HEK293T (cell line): ENCODE measurements at regions not wholly inside any gene's neighbourhood (a gene's known extent, or its start where the extent isn't known, plus 50 kb on each side); places are given as distances from the start of the nearest gene placed in this dataset.

ENCODE experiments used
- CTCF ChIA-PET: fragments of 350-600 bp; formaldehyde crosslinking; extraction: SDS; loops from one replicate; lab custom pipeline; 2021; ENCODE audit warnings: antibody characterized with exemption, inconsistent platforms; lab: Yijun Ruan, JAX
- POLR2A ChIA-PET: fragments of 350-600 bp; formaldehyde crosslinking; extraction: SDS; loops from one replicate; lab custom pipeline; 2020; ENCODE audit warnings: antibody characterized with exemption, inconsistent platforms; lab: Yijun Ruan, JAX
- DNase-seq: peaks from one replicate; pipeline ENCODE4 v3.0.0; 2012; ENCODE audit warnings: mixed read lengths; ENCODE audit errors: extremely low spot score
- ARNT ChIP-seq: fragments of 450-650 bp; IDR thresholded peaks from 2 replicates; pipeline ENCODE4 v1.6.1; 2017; ENCODE audit warnings: mild to moderate bottlenecking
- BHLHE40 ChIP-seq: fragments of 450-650 bp; IDR thresholded peaks from 2 replicates; pipeline ENCODE4 v1.6.1; 2016; ENCODE audit warnings: mild to moderate bottlenecking, moderate library complexity, borderline replicate concordance
- CTBP1 ChIP-seq: fragments of 450-650 bp; IDR thresholded peaks from 2 replicates; pipeline ENCODE4 v1.6.1; 2016; ENCODE audit warnings: borderline replicate concordance
- ELF4 ChIP-seq: fragments of 450-650 bp; IDR thresholded peaks from 2 replicates; pipeline ENCODE4 v1.6.1; 2017; ENCODE audit warnings: antibody characterized with exemption
- FOXA1 ChIP-seq: fragments of 450-650 bp; IDR thresholded peaks from 2 replicates; pipeline ENCODE4 v1.6.1; 2016; ENCODE audit warnings: mild to moderate bottlenecking
- FOXK2 ChIP-seq: fragments of 450-650 bp; IDR thresholded peaks from 2 replicates; pipeline ENCODE4 v1.6.1; 2016; ENCODE audit warnings: mild to moderate bottlenecking
- FOXM1 ChIP-seq: fragments of 450-650 bp; IDR thresholded peaks from 2 replicates; pipeline ENCODE4 v1.6.1; 2017; ENCODE audit warnings: mild to moderate bottlenecking, borderline replicate concordance
- HDGF ChIP-seq: fragments of 450-650 bp; IDR thresholded peaks from 2 replicates; pipeline ENCODE4 v1.6.1; 2017; ENCODE audit warnings: antibody characterized with exemption, borderline replicate concordance
- L3MBTL2 ChIP-seq: fragments of 450-650 bp; conservative IDR thresholded peaks from 2 replicates; pipeline ENCODE4 v1.6.1; 2016; ENCODE audit warnings: mild to moderate bottlenecking
- LEF1 ChIP-seq: fragments of 450-650 bp; IDR thresholded peaks from 2 replicates; pipeline ENCODE4 v1.6.1; 2017; ENCODE audit warnings: mild to moderate bottlenecking, borderline replicate concordance
- NFRKB ChIP-seq: fragments of 450-650 bp; IDR thresholded peaks from 2 replicates; pipeline ENCODE4 v1.6.1; 2016; ENCODE audit warnings: mild to moderate bottlenecking, moderate library complexity
- SP1 ChIP-seq: fragments of 450-650 bp; IDR thresholded peaks from 2 replicates; pipeline ENCODE4 v1.6.1; 2017
- SUZ12 ChIP-seq: fragments of 450-650 bp; IDR thresholded peaks from 2 replicates; pipeline ENCODE4 v1.6.1; 2016; ENCODE audit warnings: mild to moderate bottlenecking
- TARDBP ChIP-seq: fragments of 450-650 bp; IDR thresholded peaks from 2 replicates; pipeline ENCODE4 v1.6.1; 2016
- ZNF384 ChIP-seq: fragments of 450-650 bp; IDR thresholded peaks from 2 replicates; pipeline ENCODE4 v1.6.1; 2016
- TF ChIP-seq, protein P1 (sequence below): fragments of 450-650 bp; IDR thresholded peaks from 2 replicates; pipeline ENCODE4 v1.6.1; 2016

- DNase-seq: no peak
- CTCF ChIA-PET: no interaction called here
- TF ChIP-seq FOXM1: no peak
- TF ChIP-seq ELF4: no peak
- TF ChIP-seq SUZ12: no peak
- no peak for TF ChIP-seq HDGF
- TF ChIP-seq NFRKB: no peak
- no peak for TF ChIP-seq FOXK2
- TF ChIP-seq L3MBTL2: no peak
- TF ChIP-seq ZNF384: no peak
- TF ChIP-seq FOXA1: no peak
- no peak for TF ChIP-seq LEF1
- no peak for TF ChIP-seq TARDBP
- POLR2A ChIA-PET: no interaction called here
These were observed 709.1 kb downstream of the CDH11 start for GRCh38 chr16:64412578-64413280.

DNA sequence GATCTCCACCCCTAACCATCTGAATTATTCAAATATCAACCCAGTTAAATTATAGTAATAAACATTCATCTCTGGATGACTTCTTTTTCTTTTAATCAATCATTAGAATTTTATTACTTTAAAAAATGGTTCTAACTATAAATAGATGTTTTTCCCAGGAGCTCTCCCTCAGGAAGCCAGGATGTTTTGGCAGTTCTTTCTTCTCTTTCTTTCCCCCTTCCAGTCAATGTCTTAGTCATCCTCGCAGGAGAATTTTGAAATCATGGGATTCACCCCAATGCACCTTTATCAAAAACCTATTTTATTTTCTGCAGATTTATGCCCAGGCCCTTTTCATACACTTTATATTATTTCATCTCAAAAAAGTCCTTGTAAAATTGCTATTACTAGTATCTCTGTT is 711.6 kb downstream of the CDH11 start:
- DNase-seq: no peak
- POLR2A ChIA-PET: no interaction called here
- TF ChIP-seq FOXM1: no peak
- no peak for TF ChIP-seq SP1
- no peak for TF ChIP-seq CTBP1
- TF ChIP-seq FOXA1: no peak
- TF ChIP-seq, protein P1, sequence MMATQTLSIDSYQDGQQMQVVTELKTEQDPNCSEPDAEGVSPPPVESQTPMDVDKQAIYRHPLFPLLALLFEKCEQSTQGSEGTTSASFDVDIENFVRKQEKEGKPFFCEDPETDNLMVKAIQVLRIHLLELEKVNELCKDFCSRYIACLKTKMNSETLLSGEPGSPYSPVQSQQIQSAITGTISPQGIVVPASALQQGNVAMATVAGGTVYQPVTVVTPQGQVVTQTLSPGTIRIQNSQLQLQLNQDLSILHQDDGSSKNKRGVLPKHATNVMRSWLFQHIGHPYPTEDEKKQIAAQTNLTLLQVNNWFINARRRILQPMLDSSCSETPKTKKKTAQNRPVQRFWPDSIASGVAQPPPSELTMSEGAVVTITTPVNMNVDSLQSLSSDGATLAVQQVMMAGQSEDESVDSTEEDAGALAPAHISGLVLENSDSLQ: no peak
- no peak for TF ChIP-seq NFRKB
- TF ChIP-seq HDGF: no peak
- no peak for TF ChIP-seq L3MBTL2
- TF ChIP-seq TARDBP: no peak
- TF ChIP-seq ZNF384: no peak
- no peak for TF ChIP-seq LEF1
- TF ChIP-seq SUZ12: no peak
- no peak for TF ChIP-seq ARNT
- no peak for TF ChIP-seq BHLHE40
- TF ChIP-seq ELF4: no peak
- no peak for TF ChIP-seq FOXK2
- CTCF ChIA-PET: no interaction called here

GRCh38 chr16:64409783-64410210 is 712.1 kb downstream of the CDH11 start:
- ChIA-PET CTCF (no interaction called here), POLR2A (no interaction called here)
- no peak for DNase-seq
- no peak for TF ChIP-seq FOXK2

GRCh38 chr16:64408699-64409098 is 713.2 kb downstream of the CDH11 start:
- no peak for DNase-seq
- POLR2A ChIA-PET: no interaction called here
- TF ChIP-seq SUZ12 (no peak), BHLHE40 (no peak), FOXK2 (no peak)
- CTCF ChIA-PET: no interaction called here

- POLR2A ChIA-PET: no interaction called here
- TF ChIP-seq HDGF: no peak
- TF ChIP-seq FOXK2: no peak
- no peak for TF ChIP-seq L3MBTL2
- no peak for TF ChIP-seq ARNT
- no peak for TF ChIP-seq FOXA1
- TF ChIP-seq TARDBP: no peak
- TF ChIP-seq SUZ12: no peak
- no peak for TF ChIP-seq FOXM1
- TF ChIP-seq, protein P1: no peak
- TF ChIP-seq BHLHE40: no peak
- no peak for TF ChIP-seq ZNF384
- TF ChIP-seq SP1: no peak
- DNase-seq: no peak
- CTCF ChIA-PET: no interaction called here
These were observed 715.1 kb downstream of the CDH11 start for GRCh38 chr16:64406770-64407181.

DNA sequence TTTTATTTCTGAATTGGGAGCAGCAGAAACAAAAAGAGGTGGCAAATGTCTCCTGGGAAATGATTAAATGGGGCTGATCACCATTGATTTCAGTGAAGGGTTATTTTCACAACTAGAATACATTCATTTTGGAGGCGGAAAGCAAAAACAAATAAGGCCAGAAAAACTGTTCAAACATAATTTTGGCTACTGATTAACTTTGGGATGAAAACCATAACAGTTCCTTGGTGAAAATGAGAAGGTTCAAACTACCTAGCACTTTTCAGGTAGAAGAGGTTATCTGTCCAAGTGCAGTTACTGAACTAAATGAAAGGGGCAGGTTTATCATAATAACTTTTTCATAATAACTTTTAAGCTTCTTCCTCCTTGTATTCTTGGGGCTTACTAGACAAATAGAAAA is 718.5 kb downstream of the CDH11 start:
- TF ChIP-seq HDGF: no peak
- no peak for TF ChIP-seq SP1
- TF ChIP-seq ARNT: no peak
- TF ChIP-seq ZNF384: no peak
- DNase-seq: no peak
- POLR2A ChIA-PET: no interaction called here
- CTCF ChIA-PET: no interaction called here

DNA sequence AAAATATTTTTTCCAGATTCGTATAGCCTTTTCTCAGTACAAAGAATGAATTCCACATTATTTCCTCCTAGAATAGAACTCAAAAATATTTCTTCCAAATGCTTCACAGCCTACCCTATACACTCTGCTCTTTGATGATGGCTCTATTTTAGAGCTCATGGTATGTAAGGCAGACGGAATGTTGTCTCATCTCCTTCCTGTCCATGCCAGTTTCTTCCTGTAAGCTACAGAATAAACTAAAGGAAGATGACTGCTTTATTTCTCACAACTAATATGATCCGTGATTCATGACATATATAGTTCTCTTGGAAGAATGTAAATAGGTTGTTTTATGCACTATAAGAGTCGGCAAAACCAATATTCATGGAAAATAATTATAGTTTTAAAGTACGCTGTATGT is 723.1 kb downstream of the CDH11 start:
- ChIA-PET CTCF (no interaction called here), POLR2A (no interaction called here)
- TF ChIP-seq FOXK2 (no peak), TARDBP (no peak), CTBP1 (no peak), LEF1 (no peak), SUZ12 (no peak), FOXM1 (no peak), HDGF (no peak), BHLHE40 (no peak), ZNF384 (no peak), FOXA1 (no peak), SP1 (no peak), ELF4 (no peak), L3MBTL2 (no peak), NFRKB (no peak), ARNT (no peak)
- TF ChIP-seq, protein P1: no peak
- DNase-seq: no peak
